A673 (cell line): ENCODE measurements at regions not wholly inside any gene's neighbourhood (a gene's known extent, or its start where the extent isn't known, plus 50 kb on each side); places are given as distances from the start of the nearest gene placed in this dataset.

Source experiments
- BruUV-seq: library from RNA; stranded (reverse); fragments of 400-500 nt; replicated peaks from 2 replicates; lab custom pipeline; 2021; lab: Mats Ljungman, UMichigan
- CTCF ChIA-PET: fragments of 300-600 bp; sonication (Branson Sonifier 250); formaldehyde crosslinking; loops from one replicate; lab custom pipeline; 2022; ENCODE audit warnings: antibody characterized with exemption; lab: Charles Lee
- POLR2A ChIA-PET: fragments of 300-600 bp; sonication (Branson Sonifier 250); formaldehyde crosslinking; loops from one replicate; lab custom pipeline; 2022; ENCODE audit warnings: antibody characterized with exemption; ENCODE audit not compliant: low non-redundant PET; lab: Charles Lee
- DNase-seq: peaks from one replicate; pipeline ENCODE4 v3.0.0-alpha.2; 2015; ENCODE audit warnings: low spot score
- H3K27ac ChIP-seq: fragments of 200-600 bp; sonication (generic); 2 replicates; pipeline ENCODE4 v1.5.1; 2016; ENCODE audit warnings: mixed run types, low read depth, mild to moderate bottlenecking, mixed read lengths, antibody characterized with exemption, low read length; ENCODE audit not compliant: poor library complexity, severe bottlenecking
- H3K27me3 ChIP-seq: fragments of 200-600 bp; sonication (generic); replicated peaks from 2 replicates; pipeline ENCODE4 v1.6.1; 2017; ENCODE audit warnings: mixed run types, low read depth, mild to moderate bottlenecking, mixed read lengths, antibody characterized with exemption, low read length; ENCODE audit not compliant: insufficient read depth, poor library complexity
- H3K36me3 ChIP-seq: fragments of 200-600 bp; sonication (generic); 2 replicates; pipeline ENCODE4 v1.6.1; 2016; ENCODE audit warnings: mixed run types, mild to moderate bottlenecking, mixed read lengths, antibody characterized with exemption, low read length; ENCODE audit not compliant: insufficient read depth, poor library complexity, severe bottlenecking
- H3K4me1 ChIP-seq: fragments of 200-600 bp; sonication (generic); 2 replicates; pipeline ENCODE4 v1.6.1; 2017; ENCODE audit warnings: mixed run types, mild to moderate bottlenecking, mixed read lengths, antibody characterized with exemption, low read length; ENCODE audit not compliant: insufficient read depth, poor library complexity, severe bottlenecking
- H3K4me3 ChIP-seq: fragments of 200-600 bp; sonication (generic); 2 replicates; pipeline ENCODE4 v1.5.1; 2016; ENCODE audit warnings: low read depth, mixed run types, mild to moderate bottlenecking, mixed read lengths, low read length; ENCODE audit not compliant: poor library complexity, severe bottlenecking
- H3K9me3 ChIP-seq: fragments of 200-600 bp; sonication (generic); 2 replicates; pipeline ENCODE4 v1.6.1; 2016; ENCODE audit warnings: mixed run types, low read depth, mild to moderate bottlenecking, mixed read lengths, antibody characterized with exemption, low read length; ENCODE audit not compliant: poor library complexity, severe bottlenecking
- CTCF ChIP-seq: fragments of 300-800, 200-600 bp; sonication (generic); conservative IDR thresholded peaks from 2 replicates; pipeline ENCODE4 v1.5.1; 2017; ENCODE audit warnings: low read depth, mild to moderate bottlenecking, antibody characterized with exemption, low read length, moderate library complexity, mixed read lengths
- EZH2 ChIP-seq: fragments of 200-600 bp; sonication (generic); IDR thresholded peaks from 2 replicates; pipeline ENCODE4 v1.6.1; 2017; ENCODE audit warnings: borderline replicate concordance, low read depth, mild to moderate bottlenecking, mixed read lengths, antibody characterized with exemption, low read length; ENCODE audit not compliant: poor library complexity, severe bottlenecking
- intact Hi-C: fragments of 100-400 bp; cut with micrococcal nuclease; formaldehyde crosslinking; loops from one replicate; pipeline ENCODE4 v1.10.0; 2022; ENCODE audit not compliant: unreplicated experiment

GRCh38 chrX:107567370-107567769, 60.9 kb upstream of the PRPS1 start:
- Histone ChIP-seq H3K9me3 (no peaks in the 10 kb centered on the region), H3K27ac (no peak overlapping the region), H3K36me3 (no peaks in the 10 kb centered on the region), H3K27me3 (no peaks in the 10 kb centered on the region), H3K4me3 (no peak overlapping the region), H3K4me1 (no peaks in the 10 kb centered on the region)
- CTCF ChIA-PET = no interaction called here
- POLR2A ChIA-PET = no interaction called here
- intact Hi-C loops = no loop called here
- DNase-seq = no peak
- BruUV-seq = no TSS peak
- TF ChIP-seq CTCF = no peak

GRCh38 chrX:107571296-107571998, 56.9 kb upstream of the PRPS1 start:
- POLR2A ChIA-PET = no interaction called here
- no peak overlapping the region for H3K4me3 ChIP-seq
- H3K36me3 ChIP-seq = no peaks in the 10 kb centered on the region
- H3K27ac ChIP-seq = no peak overlapping the region
- BruUV-seq = no TSS peak
- no peaks in the 10 kb centered on the region for H3K9me3 ChIP-seq
- CTCF ChIA-PET = no interaction called here
- no peak for DNase-seq
- intact Hi-C loops = no loop called here
- H3K4me1 ChIP-seq = no peaks in the 10 kb centered on the region
- TF ChIP-seq CTCF (no peak), EZH2 (no peak)
- H3K27me3 ChIP-seq = no peaks in the 10 kb centered on the region

- no TSS peak for BruUV-seq
- CTCF ChIA-PET = no interaction called here
- Histone ChIP-seq H3K9me3 (no peaks in the 10 kb centered on the region), H3K4me1 (no peaks in the 10 kb centered on the region), H3K27ac (no peak overlapping the region), H3K4me3 (no peak overlapping the region), H3K27me3 (no peaks in the 10 kb centered on the region), H3K36me3 (no peaks in the 10 kb centered on the region)
- no peak for DNase-seq
- POLR2A ChIA-PET = no interaction called here
- intact Hi-C loops = no loop called here
- TF ChIP-seq EZH2 (no peak), CTCF (no peak)
Measured at GRCh38 chrX:107573016-107573415, 55.3 kb upstream of the PRPS1 start.
